Smooth muscle cell (in vitro differentiated cells): ENCODE measurements at regions not wholly inside any gene's neighbourhood (a gene's known extent, or its start where the extent isn't known, plus 50 kb on each side); places are given as distances from the start of the nearest gene placed in this dataset.

Experiments
- DNase-seq: peaks from one replicate; lab custom pipeline; 2025; ENCODE audit not compliant: unreplicated experiment; lab: John Stamatoyannopoulos, UW
- H2AFZ ChIP-seq: fragments of 200-600 bp; sonication (generic); 2 replicates; pipeline ENCODE4 v1.6.0; 2016; ENCODE audit warnings: antibody characterized with exemption, low read depth, mild to moderate bottlenecking
- H3F3A ChIP-seq: fragments of 200-600 bp; sonication (generic); 2 replicates; pipeline ENCODE4 v1.6.0; 2017; ENCODE audit warnings: antibody characterized with exemption, low read depth
- H3K27ac ChIP-seq: fragments of 200-600 bp; sonication (generic); 2 replicates; pipeline ENCODE4 v1.5.1; 2016; ENCODE audit warnings: low read depth, mild to moderate bottlenecking
- H3K27me3 ChIP-seq: fragments of 200-600 bp; sonication (generic); 2 replicates; pipeline ENCODE4 v1.6.1; 2016; ENCODE audit warnings: low read depth, mild to moderate bottlenecking
- H3K36me3 ChIP-seq: fragments of 200-600 bp; sonication (generic); 2 replicates; pipeline ENCODE4 v1.5.1; 2016; ENCODE audit warnings: low read depth
- H3K4me1 ChIP-seq: fragments of 200-600 bp; sonication (generic); 2 replicates; pipeline ENCODE4 v1.5.1; 2016; ENCODE audit warnings: low read depth
- H3K4me2 ChIP-seq: fragments of 200-600 bp; sonication (generic); 2 replicates; pipeline ENCODE4 v1.6.0; 2016; ENCODE audit warnings: mild to moderate bottlenecking
- H3K4me3 ChIP-seq: fragments of 200-600 bp; sonication (generic); 2 replicates; pipeline ENCODE4 v1.5.1; 2016; ENCODE audit warnings: mild to moderate bottlenecking
- H3K79me2 ChIP-seq: fragments of 200-600 bp; sonication (generic); 2 replicates; pipeline ENCODE4 v1.6.0; 2016; ENCODE audit warnings: low read depth, mild to moderate bottlenecking
- H3K9ac ChIP-seq: fragments of 200-600 bp; sonication (generic); 2 replicates; pipeline ENCODE4 v1.6.0; 2016; ENCODE audit warnings: low read depth
- H3K9me3 ChIP-seq: fragments of 200-600 bp; sonication (generic); replicated peaks from 2 replicates; pipeline ENCODE4 v1.5.1; 2016; ENCODE audit warnings: low read depth
- H4K20me1 ChIP-seq: fragments of 200-600 bp; sonication (generic); 2 replicates; pipeline ENCODE4 v1.6.0; 2016; ENCODE audit warnings: low read depth
- WGBS: methylation state at CpG from one replicate; pipeline ENCODE4 v1.1.7; 2016; ENCODE audit warnings: low lambda C conversion rate; 5-methylcytosine and 5-hydroxymethylcytosine counted together
- TF ChIP-seq, protein P1 (sequence below): fragments of 200-600 bp; sonication (generic); IDR thresholded peaks from 2 replicates; pipeline ENCODE4 v1.5.1; 2017; ENCODE audit warnings: borderline replicate concordance, mild to moderate bottlenecking, antibody characterized with exemption; ENCODE audit not compliant: insufficient read depth, poor library complexity, severe bottlenecking

DNA sequence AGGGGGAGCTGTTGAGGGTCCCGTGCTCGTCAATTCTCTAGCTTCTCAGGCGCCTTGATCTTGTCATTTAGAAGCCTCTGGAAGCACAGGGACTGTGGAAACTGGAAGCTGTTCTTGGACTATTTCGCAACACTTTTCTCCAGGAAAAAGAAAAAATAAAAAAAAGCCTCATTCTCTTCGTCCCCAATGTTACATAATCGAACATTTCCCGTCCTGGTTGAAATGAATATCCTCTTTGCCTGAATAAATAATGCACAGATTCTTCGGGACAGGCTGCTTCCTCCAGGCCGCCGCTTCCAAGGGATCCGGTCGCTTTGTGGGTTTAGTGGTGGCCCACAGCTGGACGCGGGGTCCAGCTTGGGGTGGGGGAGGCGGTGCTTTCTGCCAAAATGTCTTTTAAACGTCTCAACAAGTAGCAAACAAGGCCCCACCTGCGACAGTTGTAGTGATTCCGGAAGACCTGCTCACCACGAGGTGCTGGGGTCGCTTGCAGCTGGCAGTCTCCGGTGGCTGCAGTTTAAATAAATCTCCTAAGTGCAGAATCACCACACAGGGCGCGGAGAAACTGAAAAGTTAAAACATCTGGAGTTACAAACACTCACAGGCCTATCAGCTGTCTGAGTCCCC, 125.9 kb upstream of the ESR1 start:
- Histone ChIP-seq H4K20me1 (no peaks in the 10 kb centered on the region), H3K27me3 (no peaks in the 10 kb centered on the region), H2AFZ (no peak overlapping the region), H3K27ac (no peak overlapping the region), H3K9ac (no peak overlapping the region), H3K36me3 (no peaks in the 10 kb centered on the region), H3K9me3 (no peaks in the 10 kb centered on the region), H3K79me2 (no peaks in the 10 kb centered on the region), H3K4me3 (no peak overlapping the region), H3F3A (no peaks in the 10 kb centered on the region), H3K4me2 (no peak overlapping the region), H3K4me1 (no peaks in the 10 kb centered on the region)
- TF ChIP-seq, protein P1, sequence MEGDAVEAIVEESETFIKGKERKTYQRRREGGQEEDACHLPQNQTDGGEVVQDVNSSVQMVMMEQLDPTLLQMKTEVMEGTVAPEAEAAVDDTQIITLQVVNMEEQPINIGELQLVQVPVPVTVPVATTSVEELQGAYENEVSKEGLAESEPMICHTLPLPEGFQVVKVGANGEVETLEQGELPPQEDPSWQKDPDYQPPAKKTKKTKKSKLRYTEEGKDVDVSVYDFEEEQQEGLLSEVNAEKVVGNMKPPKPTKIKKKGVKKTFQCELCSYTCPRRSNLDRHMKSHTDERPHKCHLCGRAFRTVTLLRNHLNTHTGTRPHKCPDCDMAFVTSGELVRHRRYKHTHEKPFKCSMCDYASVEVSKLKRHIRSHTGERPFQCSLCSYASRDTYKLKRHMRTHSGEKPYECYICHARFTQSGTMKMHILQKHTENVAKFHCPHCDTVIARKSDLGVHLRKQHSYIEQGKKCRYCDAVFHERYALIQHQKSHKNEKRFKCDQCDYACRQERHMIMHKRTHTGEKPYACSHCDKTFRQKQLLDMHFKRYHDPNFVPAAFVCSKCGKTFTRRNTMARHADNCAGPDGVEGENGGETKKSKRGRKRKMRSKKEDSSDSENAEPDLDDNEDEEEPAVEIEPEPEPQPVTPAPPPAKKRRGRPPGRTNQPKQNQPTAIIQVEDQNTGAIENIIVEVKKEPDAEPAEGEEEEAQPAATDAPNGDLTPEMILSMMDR = no peak
- 88% methylated on average over 23 of the region's 23 CpGs for WGBS
- no peak for DNase-seq

DNA sequence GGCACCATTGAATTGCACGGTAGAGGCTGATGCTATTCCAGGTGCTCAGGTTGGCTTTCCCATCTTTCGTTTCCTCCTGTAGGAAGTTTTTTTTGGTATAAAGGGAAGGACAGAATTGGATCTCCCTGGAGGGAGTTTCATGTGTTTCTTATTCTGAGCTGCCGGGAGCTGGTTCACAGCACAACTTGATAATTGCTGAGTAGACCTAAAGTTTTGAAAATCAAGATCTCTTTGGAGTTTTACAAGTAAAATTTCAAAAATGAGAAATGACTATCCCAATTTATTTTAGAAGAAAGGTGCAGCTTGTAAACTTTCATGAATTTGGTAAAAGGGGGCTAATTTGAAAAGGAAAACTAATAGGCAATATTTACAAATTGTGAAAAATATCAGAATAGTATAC, 125.2 kb upstream of the ESR1 start:
- Histone ChIP-seq H3F3A (no peaks in the 10 kb centered on the region), H3K79me2 (no peaks in the 10 kb centered on the region), H3K9me3 (no peaks in the 10 kb centered on the region), H3K4me1 (no peaks in the 10 kb centered on the region), H3K9ac (no peak overlapping the region), H4K20me1 (no peaks in the 10 kb centered on the region), H3K4me3 (no peak overlapping the region), H3K36me3 (no peaks in the 10 kb centered on the region), H3K4me2 (no peak overlapping the region), H3K27me3 (no peaks in the 10 kb centered on the region), H2AFZ (no peak overlapping the region), H3K27ac (no peak overlapping the region)
- TF ChIP-seq, protein P1 = no peak
- 91% methylated on average over 3 of the region's 3 CpGs for WGBS
- DNase-seq = no peak

DNA sequence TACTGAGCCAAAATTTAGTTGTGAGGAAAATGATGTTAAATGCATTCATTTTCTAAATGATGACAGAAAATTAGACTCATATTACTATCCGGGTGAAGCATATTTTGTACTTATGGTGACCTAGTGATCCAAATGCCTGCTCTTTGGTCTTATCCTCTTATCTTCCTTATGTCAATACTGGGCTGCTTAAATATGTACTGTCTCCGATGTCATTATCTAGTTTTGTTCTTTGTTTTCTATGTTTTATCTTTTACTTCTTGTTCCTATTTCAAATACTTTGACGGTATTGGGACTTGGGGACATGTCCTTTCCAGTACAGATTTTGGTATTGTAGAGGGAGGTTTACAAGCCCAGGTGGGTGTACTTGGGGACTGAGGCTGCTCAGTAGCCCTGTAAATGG, 124.6 kb upstream of the ESR1 start:
- Histone ChIP-seq H3K4me1 (no peaks in the 10 kb centered on the region), H3K27me3 (no peaks in the 10 kb centered on the region), H3K9ac (no peak overlapping the region), H3K4me3 (no peak overlapping the region), H3K27ac (no peak overlapping the region), H2AFZ (no peak overlapping the region), H3K79me2 (no peaks in the 10 kb centered on the region), H4K20me1 (no peaks in the 10 kb centered on the region), H3K36me3 (no peaks in the 10 kb centered on the region), H3F3A (no peaks in the 10 kb centered on the region), H3K9me3 (no peaks in the 10 kb centered on the region), H3K4me2 (no peak overlapping the region)
- TF ChIP-seq, protein P1 = no peak
- no peak for DNase-seq
- 88% methylated on average over 3 of the region's 3 CpGs for WGBS

DNA sequence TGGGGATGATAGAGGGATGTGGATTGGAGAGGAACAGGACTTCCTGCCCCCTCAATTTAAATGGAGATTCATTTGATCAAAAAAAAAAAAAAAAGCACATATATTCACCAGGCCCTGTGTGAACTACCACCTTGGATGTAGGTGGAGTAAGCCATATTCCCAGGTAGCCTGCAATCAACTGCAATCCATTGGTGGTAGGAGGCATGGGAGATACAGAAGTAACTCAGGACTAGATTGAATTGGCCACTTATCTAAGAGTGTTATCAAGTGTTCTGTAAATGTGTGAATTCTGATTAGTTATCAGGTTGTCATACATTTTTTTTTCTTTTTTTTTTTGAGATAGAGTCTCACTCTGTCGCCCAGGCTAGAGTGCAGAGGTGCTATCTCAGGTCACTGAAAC, 124.1 kb upstream of the ESR1 start:
- Histone ChIP-seq H3K4me3 (no peak overlapping the region), H3F3A (no peaks in the 10 kb centered on the region), H2AFZ (no peak overlapping the region), H3K9me3 (no peaks in the 10 kb centered on the region), H3K4me1 (no peaks in the 10 kb centered on the region), H3K27ac (no peak overlapping the region), H4K20me1 (no peaks in the 10 kb centered on the region), H3K79me2 (no peaks in the 10 kb centered on the region), H3K27me3 (no peaks in the 10 kb centered on the region), H3K36me3 (no peaks in the 10 kb centered on the region), H3K4me2 (no peak overlapping the region), H3K9ac (no peak overlapping the region)
- TF ChIP-seq, protein P1 = no peak
- 93% methylated on average over 1 of the region's 1 CpG for WGBS
- no peak for DNase-seq
